ENCODE measurements at regions not wholly inside any gene's neighbourhood (a gene's known extent, or its start where the extent isn't known, plus 50 kb on each side); places are given as distances from the start of the nearest gene placed in this dataset.

DNA sequence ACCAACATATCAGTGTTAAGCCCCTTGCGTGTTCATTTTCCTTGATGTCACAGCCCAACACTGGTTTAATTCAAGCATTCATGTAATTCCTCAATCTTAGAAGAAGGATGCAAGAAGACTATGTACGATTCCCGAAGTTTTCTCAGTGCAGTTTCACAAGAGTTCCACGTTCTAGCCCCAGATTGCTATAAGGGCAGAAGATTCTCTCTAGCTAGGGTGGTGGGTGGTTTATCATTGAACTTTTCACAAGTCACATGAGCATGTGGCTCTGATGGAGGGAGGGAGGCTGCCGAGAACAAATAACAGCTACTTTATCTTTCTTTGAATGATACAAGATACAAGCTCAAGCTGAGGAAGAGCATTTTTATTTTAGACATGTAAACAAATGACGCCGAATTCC, 71.9 kb upstream of the NHSL1 start:
- no peak for TF ChIP-seq CTCF (IDR thresholded peaks at IDR 0.05)
- Histone ChIP-seq H3K9me3 (no peaks in the 10 kb centered on the region), H3K36me3 (no peaks in the 10 kb centered on the region), H3K4me1 (ENCODE audit: control insufficient read depth in 1 of 2, insufficient read depth in 1 of 2, low read depth in 1 of 2, low read length in 1 of 2) (no peaks in the 10 kb centered on the region), H3K27ac (no peak overlapping the region), H3K4me3 (ENCODE audit: low read depth in 1 of 2, low read length in 1 of 2) (no peak overlapping the region), H3K27me3 (peaks cover 43% of the 10 kb centered on the region)

DNA sequence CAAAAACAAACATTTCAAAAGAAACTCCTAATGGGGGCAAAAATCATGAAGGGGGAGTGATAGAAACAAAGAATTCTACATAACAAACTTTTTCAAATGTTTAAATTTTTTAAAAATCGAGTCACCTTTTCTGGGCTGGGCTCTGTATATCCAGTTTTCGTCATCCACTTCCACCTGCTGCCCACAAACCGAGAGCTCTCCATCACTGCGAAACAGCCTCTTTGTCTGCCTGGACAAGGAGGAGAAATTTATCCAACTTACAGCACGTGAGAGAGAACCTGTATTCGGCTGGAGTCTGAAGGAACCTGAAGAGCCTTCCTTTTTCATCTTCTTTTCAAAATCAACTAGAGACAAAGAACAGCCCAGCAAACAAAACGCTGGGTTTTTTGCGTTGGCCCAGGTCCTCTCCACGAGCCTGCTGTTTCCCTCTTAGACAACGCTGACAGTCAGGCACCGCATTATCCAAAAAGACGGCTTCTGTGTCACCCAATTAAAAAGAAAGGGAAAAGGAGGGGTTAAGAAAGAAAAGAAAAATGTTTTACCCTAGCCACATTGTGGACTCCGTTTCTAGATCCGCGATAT, 72.4 kb upstream of the NHSL1 start:
- peaks cover 43% of the 10 kb centered on the region for H3K27me3 ChIP-seq
- H3K9me3 ChIP-seq: no peaks in the 10 kb centered on the region
- no peaks in the 10 kb centered on the region for H3K36me3 ChIP-seq
- H3K4me3 ChIP-seq (ENCODE audit: low read depth in 1 of 2, low read length in 1 of 2): no peak overlapping the region
- H3K4me1 ChIP-seq (ENCODE audit: control insufficient read depth in 1 of 2, insufficient read depth in 1 of 2, low read depth in 1 of 2, low read length in 1 of 2): no peaks in the 10 kb centered on the region
- H3K27ac ChIP-seq: no peak overlapping the region
- TF ChIP-seq CTCF (IDR thresholded peaks at IDR 0.05): no peak

DNA sequence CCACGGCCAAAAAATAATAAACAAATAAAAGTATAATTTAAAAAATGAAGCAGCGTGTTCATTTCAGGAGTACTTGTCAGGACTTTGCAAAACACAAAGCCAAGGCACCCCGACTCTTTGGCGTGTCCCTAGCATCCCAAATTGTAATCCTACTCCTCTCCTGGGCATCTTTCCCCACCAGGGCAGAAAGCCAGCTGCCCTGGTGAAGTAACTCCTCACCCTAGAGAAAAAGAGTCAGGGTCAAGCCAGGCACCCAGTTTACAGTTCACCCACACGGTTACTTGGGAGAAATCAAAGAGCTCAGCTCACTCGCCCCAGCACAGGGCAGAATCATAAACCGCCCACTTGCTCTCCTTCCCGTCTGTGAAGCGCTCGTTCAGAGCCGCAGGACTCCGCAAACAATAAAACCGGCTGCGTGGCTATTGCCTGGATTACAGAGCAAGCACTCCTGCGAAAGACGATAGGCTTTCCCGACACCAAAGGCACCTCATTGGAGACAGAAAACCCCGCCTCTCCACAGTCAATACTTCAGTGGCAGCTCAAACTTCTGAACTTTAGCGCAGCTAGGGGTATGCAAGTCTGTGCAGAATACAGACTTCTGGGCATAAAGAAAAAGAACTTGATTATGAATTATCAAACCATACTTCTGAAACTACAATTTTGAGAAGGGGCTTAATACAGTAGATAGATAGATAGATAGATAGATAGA, 73.0 kb upstream of the NHSL1 start:
- H3K4me3 ChIP-seq (ENCODE audit: low read depth in 1 of 2, low read length in 1 of 2): no peak overlapping the region
- H3K9me3 ChIP-seq: no peaks in the 10 kb centered on the region
- no peaks in the 10 kb centered on the region for H3K36me3 ChIP-seq
- H3K27me3 ChIP-seq: peaks cover 43% of the 10 kb centered on the region
- H3K27ac ChIP-seq: no peak overlapping the region
- TF ChIP-seq CTCF (IDR thresholded peaks at IDR 0.05): no peak
- no peaks in the 10 kb centered on the region for H3K4me1 ChIP-seq (ENCODE audit: control insufficient read depth in 1 of 2, insufficient read depth in 1 of 2, low read depth in 1 of 2, low read length in 1 of 2)

DNA sequence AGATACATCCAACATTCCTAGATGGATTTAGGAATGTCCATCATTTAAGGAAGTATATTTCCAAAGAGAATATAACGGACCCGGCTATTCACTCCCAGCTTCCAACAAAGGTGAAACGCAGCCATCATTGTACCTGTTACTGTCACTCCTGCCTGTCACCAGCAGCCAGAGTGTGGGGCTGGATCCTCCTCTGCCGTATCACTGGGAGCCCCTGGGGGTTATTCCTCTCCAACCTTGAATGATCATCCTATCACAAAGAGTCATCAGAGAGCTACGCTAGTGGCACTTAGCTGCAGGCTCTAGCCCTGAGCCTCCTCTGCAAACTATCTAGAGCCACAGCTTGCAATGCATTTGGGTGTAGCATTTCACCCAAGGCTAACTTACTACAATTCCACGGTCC, 73.6 kb upstream of the NHSL1 start:
- peaks cover 43% of the 10 kb centered on the region for H3K27me3 ChIP-seq
- H3K9me3 ChIP-seq: no peaks in the 10 kb centered on the region
- H3K4me3 ChIP-seq (ENCODE audit: low read depth in 1 of 2, low read length in 1 of 2): no peak overlapping the region
- H3K4me1 ChIP-seq (ENCODE audit: control insufficient read depth in 1 of 2, insufficient read depth in 1 of 2, low read depth in 1 of 2, low read length in 1 of 2): no peaks in the 10 kb centered on the region
- TF ChIP-seq CTCF (IDR thresholded peaks at IDR 0.05): no peak
- H3K36me3 ChIP-seq: no peaks in the 10 kb centered on the region
- no peak overlapping the region for H3K27ac ChIP-seq

DNA sequence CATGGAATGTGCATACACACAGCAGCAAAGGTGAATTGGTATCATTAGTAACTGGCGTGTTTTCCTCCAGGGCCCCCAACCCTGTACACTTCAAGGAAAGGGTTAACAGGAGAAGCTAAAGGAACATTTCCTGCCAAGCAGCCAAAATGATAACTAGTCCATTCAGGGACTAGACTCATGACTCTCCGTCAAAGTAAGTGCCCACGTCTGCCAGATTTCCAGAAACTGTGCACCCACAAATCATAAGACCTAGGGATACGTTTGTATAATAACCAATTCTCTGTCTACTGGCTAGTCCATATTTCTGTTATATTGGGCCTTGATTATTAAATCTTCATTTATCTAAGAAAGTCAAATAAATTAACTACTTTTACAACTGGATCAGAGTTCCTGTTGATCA, 76.0 kb upstream of the NHSL1 start:
- no peaks in the 10 kb centered on the region for H3K36me3 ChIP-seq
- H3K4me1 ChIP-seq (ENCODE audit: control insufficient read depth in 1 of 2, insufficient read depth in 1 of 2, low read depth in 1 of 2, low read length in 1 of 2): no peaks in the 10 kb centered on the region
- no peaks in the 10 kb centered on the region for H3K9me3 ChIP-seq
- peaks cover 35% of the 10 kb centered on the region for H3K27me3 ChIP-seq
- H3K4me3 ChIP-seq (ENCODE audit: low read depth in 1 of 2, low read length in 1 of 2): no peak overlapping the region
- no peak overlapping the region for H3K27ac ChIP-seq
- TF ChIP-seq CTCF (IDR thresholded peaks at IDR 0.05): no peak
